ENCODE measurements at regions not wholly inside any gene's neighbourhood (a gene's known extent, or its start where the extent isn't known, plus 50 kb on each side); places are given as distances from the start of the nearest gene placed in this dataset.

DNA sequence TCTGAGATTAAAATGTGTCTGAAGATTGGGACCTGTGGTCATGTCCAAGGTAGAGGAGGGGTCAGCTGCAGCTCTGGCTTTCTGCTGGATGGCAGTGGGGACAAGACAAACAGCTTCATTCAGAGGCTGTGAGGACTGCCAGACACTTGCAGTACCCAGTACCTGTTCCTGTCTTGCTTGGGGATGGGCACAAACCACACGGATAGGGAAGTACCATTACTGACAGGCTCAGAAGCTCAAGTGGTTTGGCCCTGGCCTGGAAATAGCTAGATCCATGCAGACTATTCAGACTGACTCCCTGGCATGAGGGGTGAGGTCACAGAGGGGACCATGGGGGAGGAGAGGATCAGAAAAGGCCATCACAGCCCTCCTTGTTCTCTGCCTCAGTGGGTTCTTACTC is 56.0 kb upstream of the COMTD1 start (continued):
- TF ChIP-seq NFKBIZ (CRISPR knock-in tag; IDR thresholded peaks at IDR 0.05) = no peak
- TF ChIP-seq PRPF4 (IDR thresholded peaks at IDR 0.05; ENCODE audit: low read depth, low read length, poor library complexity, severe bottlenecking) = no peak
- TF ChIP-seq KDM5A (IDR thresholded peaks at IDR 0.05; ENCODE audit: borderline replicate concordance, low read length) = no peak

DNA sequence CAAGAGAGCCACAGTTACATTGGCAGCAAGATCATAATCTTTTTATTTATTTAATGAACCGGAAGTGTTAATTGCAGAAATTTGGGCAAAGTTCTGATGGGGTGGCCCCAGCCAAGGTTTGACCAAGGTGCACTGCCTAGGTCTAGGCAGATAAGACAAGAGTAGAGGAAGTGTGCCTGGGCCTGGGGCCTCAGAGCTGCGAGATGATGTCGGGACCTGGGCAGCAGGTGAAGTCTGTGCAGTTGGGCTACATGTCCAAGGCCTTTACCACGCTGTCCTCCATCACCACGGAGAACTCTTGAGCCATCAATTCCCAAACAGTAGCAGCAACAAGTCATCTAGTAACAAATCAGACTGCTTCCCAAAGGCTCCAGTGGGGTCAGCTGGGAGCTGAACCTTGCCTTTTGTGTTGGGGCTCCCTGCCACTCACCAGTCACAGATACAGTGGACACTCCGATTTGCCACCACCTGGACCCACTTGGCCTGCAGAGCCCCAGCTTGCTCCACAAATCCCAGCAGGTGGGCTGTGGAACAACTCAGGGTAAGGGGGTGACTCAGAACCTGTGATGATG is 52.5 kb upstream of the COMTD1 start:
- H3K27me3 ChIP-seq (ENCODE audit: control insufficient read depth in 1 of 2, insufficient read depth in 2 of 2, low read length in 2 of 2) = peaks cover 3 to 38% of the 10 kb centered on the region in 2 experiments; a peak in 4 of 5 replicates
- no peak overlapping the region for H3K27ac ChIP-seq (ENCODE audit: extremely low read length, insufficient read depth, low read length)
- ChIA-PET POLR2A (no interaction called here), CTCF (ENCODE audit: low intra/inter-chr PET ratio, low total read pairs) (no interaction called here)
- TF ChIP-seq YY1 (IDR thresholded peaks at IDR 0.05; ENCODE audit: insufficient read depth, insufficient replicate concordance, low read depth, low read length) (no peak), TRIM24 (CRISPR knock-in tag; IDR thresholded peaks at IDR 0.05) (no peak), ARNT2 (CRISPR knock-in tag; IDR thresholded peaks at IDR 0.05; ENCODE audit: low read depth) (no peak), KAT8 (CRISPR knock-in tag; IDR thresholded peaks at IDR 0.05) (no peak), ZNF772 (CRISPR knock-in tag; IDR thresholded peaks at IDR 0.05) (no peak), HOXA5 (CRISPR knock-in tag; IDR thresholded peaks at IDR 0.05) (no peak), NFATC3 (CRISPR knock-in tag; IDR thresholded peaks at IDR 0.05) (no peak), PHF20 (CRISPR knock-in tag; IDR thresholded peaks at IDR 0.05) (no peak), NAIF1 (CRISPR knock-in tag; IDR thresholded peaks at IDR 0.05; ENCODE audit: borderline replicate concordance) (no peak), YEATS2 (CRISPR knock-in tag; IDR thresholded peaks at IDR 0.05; ENCODE audit: borderline replicate concordance) (no peak), ZNF441 (CRISPR knock-in tag; IDR thresholded peaks at IDR 0.05; ENCODE audit: borderline replicate concordance) (no peak), ZNF354B (CRISPR knock-in tag; IDR thresholded peaks at IDR 0.05) (no peak), ZNF205 (CRISPR knock-in tag; IDR thresholded peaks at IDR 0.05) (no peak)
- TF ChIP-seq, protein P1, sequence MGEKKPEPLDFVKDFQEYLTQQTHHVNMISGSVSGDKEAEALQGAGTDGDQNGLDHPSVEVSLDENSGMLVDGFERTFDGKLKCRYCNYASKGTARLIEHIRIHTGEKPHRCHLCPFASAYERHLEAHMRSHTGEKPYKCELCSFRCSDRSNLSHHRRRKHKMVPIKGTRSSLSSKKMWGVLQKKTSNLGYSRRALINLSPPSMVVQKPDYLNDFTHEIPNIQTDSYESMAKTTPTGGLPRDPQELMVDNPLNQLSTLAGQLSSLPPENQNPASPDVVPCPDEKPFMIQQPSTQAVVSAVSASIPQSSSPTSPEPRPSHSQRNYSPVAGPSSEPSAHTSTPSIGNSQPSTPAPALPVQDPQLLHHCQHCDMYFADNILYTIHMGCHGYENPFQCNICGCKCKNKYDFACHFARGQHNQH (CRISPR knock-in tag; IDR thresholded peaks at IDR 0.05) = no peak
- TF ChIP-seq, protein P2, sequence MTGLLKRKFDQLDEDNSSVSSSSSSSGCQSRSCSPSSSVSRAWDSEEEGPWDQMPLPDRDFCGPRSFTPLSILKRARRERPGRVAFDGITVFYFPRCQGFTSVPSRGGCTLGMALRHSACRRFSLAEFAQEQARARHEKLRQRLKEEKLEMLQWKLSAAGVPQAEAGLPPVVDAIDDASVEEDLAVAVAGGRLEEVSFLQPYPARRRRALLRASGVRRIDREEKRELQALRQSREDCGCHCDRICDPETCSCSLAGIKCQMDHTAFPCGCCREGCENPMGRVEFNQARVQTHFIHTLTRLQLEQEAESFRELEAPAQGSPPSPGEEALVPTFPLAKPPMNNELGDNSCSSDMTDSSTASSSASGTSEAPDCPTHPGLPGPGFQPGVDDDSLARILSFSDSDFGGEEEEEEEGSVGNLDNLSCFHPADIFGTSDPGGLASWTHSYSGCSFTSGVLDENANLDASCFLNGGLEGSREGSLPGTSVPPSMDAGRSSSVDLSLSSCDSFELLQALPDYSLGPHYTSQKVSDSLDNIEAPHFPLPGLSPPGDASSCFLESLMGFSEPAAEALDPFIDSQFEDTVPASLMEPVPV (CRISPR knock-in tag; IDR thresholded peaks at IDR 0.05) = no peak
- TF ChIP-seq, protein P3, sequence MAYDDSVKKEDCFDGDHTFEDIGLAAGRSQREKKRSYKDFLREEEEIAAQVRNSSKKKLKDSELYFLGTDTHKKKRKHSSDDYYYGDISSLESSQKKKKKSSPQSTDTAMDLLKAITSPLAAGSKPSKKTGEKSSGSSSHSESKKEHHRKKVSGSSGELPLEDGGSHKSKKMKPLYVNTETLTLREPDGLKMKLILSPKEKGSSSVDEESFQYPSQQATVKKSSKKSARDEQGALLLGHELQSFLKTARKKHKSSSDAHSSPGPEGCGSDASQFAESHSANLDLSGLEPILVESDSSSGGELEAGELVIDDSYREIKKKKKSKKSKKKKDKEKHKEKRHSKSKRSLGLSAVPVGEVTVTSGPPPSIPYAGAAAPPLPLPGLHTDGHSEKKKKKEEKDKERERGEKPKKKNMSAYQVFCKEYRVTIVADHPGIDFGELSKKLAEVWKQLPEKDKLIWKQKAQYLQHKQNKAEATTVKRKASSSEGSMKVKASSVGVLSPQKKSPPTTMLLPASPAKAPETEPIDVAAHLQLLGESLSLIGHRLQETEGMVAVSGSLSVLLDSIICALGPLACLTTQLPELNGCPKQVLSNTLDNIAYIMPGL (CRISPR knock-in tag; IDR thresholded peaks at IDR 0.05; ENCODE audit: borderline replicate concordance in 1 of 2, low read depth in 1 of 2) = no peak
- TF ChIP-seq, protein P4, sequence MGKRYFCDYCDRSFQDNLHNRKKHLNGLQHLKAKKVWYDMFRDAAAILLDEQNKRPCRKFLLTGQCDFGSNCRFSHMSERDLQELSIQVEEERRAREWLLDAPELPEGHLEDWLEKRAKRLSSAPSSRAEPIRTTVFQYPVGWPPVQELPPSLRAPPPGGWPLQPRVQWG (CRISPR knock-in tag; IDR thresholded peaks at IDR 0.05; ENCODE audit: borderline replicate concordance, low read depth) = no peak
- no peaks in the 10 kb centered on the region for H3K36me3 ChIP-seq (replicated peaks in 1 of 2; ENCODE audit: control insufficient read depth in 1 of 2, insufficient read depth in 2 of 2, low read length in 2 of 2)
- 7% methylated on average over 4 of the region's 6 CpGs for WGBS (ENCODE audit: low lambda C conversion rate)
- intact Hi-C loops (cut with micrococcal nuclease; ENCODE audit: unreplicated experiment) (no loop called here), in situ Hi-C loops (cut with HindIII; ENCODE audit: extremely low pct_ligation_motif_present, low pct_unique_long_range_greater_than_20kb) (loop anchor here (25.0 kb wide), 1 partner anchor 1024 kb away; no protein-coding TSS in a partner anchor)
- H3K9ac ChIP-seq (ENCODE audit: insufficient read depth, low read depth, low read length) = no peak overlapping the region
- FAIRE-seq (no peak), ATAC-seq (no peak), DNase-seq (ENCODE audit: low spot score) (no peak)
- H3K4me2 ChIP-seq (ENCODE audit: low read depth, low read length) = no peak overlapping the region
- H3K4me1 ChIP-seq (ENCODE audit: insufficient read depth, low read length) = 0 out of 2 replicates have a peak, but pooled peaks cover 9% of the 10 kb centered on the region
- BruUV-seq (replicated peaks) = no TSS peak
- H3K4me3 ChIP-seq (replicated peaks in 1 of 3; ENCODE audit: insufficient read depth in 1 of 3, low read depth in 2 of 3, low read length in 3 of 3) = no peak overlapping the region
- H4K20me1 ChIP-seq (ENCODE audit: insufficient read depth, low read length) = no peaks in the 10 kb centered on the region
- H3K9me3 ChIP-seq (ENCODE audit: low read length) = no peaks in the 10 kb centered on the region
- no peaks in the 10 kb centered on the region for H3K79me2 ChIP-seq (ENCODE audit: insufficient read depth, low read length)
- no peak overlapping the region for H2AFZ ChIP-seq (ENCODE audit: low read length)

Data from HepG2 (cell line).